ENCODE measurements at regions not wholly inside any gene's neighbourhood (a gene's known extent, or its start where the extent isn't known, plus 50 kb on each side); places are given as distances from the start of the nearest gene placed in this dataset.

- no peaks in the 10 kb centered on the region for H3K27me3 ChIP-seq (ENCODE audit: insufficient read depth, low read length, poor library complexity)
- H3K4me1 ChIP-seq (ENCODE audit: insufficient read depth, low read length): no peaks in the 10 kb centered on the region
- ATAC-seq (ENCODE audit: insufficient read depth, low read depth) (no peak), DNase-seq (no peak)
- H3K9ac ChIP-seq (ENCODE audit: low read depth, low read length): no peak overlapping the region
- H3K9me3 ChIP-seq (ENCODE audit: insufficient read depth, low read length, severe bottlenecking): no peaks in the 10 kb centered on the region
- H3K36me3 ChIP-seq (ENCODE audit: insufficient read depth, low read length): no peaks in the 10 kb centered on the region
- no peak overlapping the region for H3K27ac ChIP-seq (ENCODE audit: low read length)
- H2AFZ ChIP-seq (ENCODE audit: low read depth, low read length): no peak overlapping the region
- no peaks in the 10 kb centered on the region for H3K79me2 ChIP-seq (ENCODE audit: insufficient read depth, low read length)
- no peak overlapping the region for H3K4me2 ChIP-seq (ENCODE audit: insufficient read depth, low read length)
- H4K20me1 ChIP-seq (ENCODE audit: insufficient read depth, low read length): no peaks in the 10 kb centered on the region
- no peak for TF ChIP-seq EZH2 (IDR thresholded peaks at IDR 0.05; ENCODE audit: borderline replicate concordance, low read depth, low read length, severe bottlenecking)
- TF ChIP-seq CTCF (IDR thresholded peaks at IDR 0.05; ENCODE audit: borderline replicate concordance, extremely low read depth, low read length, poor library complexity, severe bottlenecking): no peak
- H3K4me3 ChIP-seq (ENCODE audit: low read depth in 1 of 2, low read length in 2 of 2): no peak overlapping the region
Measured at GRCh38 chr3:187491371-187491770, 123.2 kb downstream of the RTP4 start.

- no peak overlapping the region for H3K27ac ChIP-seq (ENCODE audit: low read length)
- no peaks in the 10 kb centered on the region for H3K9me3 ChIP-seq (ENCODE audit: insufficient read depth, low read length, severe bottlenecking)
- H3K4me2 ChIP-seq (ENCODE audit: insufficient read depth, low read length): no peak overlapping the region
- H3K36me3 ChIP-seq (ENCODE audit: insufficient read depth, low read length): no peaks in the 10 kb centered on the region
- H2AFZ ChIP-seq (ENCODE audit: low read depth, low read length): no peak overlapping the region
- DNase-seq: no peak
- H3K27me3 ChIP-seq (ENCODE audit: insufficient read depth, low read length, poor library complexity): peaks cover 3% of the 10 kb centered on the region
- no peak overlapping the region for H3K9ac ChIP-seq (ENCODE audit: low read depth, low read length)
- no peaks in the 10 kb centered on the region for H3K4me1 ChIP-seq (ENCODE audit: insufficient read depth, low read length)
- H4K20me1 ChIP-seq (ENCODE audit: insufficient read depth, low read length): no peaks in the 10 kb centered on the region
- H3K4me3 ChIP-seq (ENCODE audit: low read depth in 1 of 2, low read length in 2 of 2): no peak overlapping the region
- H3K79me2 ChIP-seq (ENCODE audit: insufficient read depth, low read length): no peaks in the 10 kb centered on the region
- ATAC-seq (ENCODE audit: insufficient read depth, low read depth): no peak
- TF ChIP-seq CTCF (IDR thresholded peaks at IDR 0.05; ENCODE audit: borderline replicate concordance, extremely low read depth, low read length, poor library complexity, severe bottlenecking): no peak
- no peak for TF ChIP-seq EZH2 (IDR thresholded peaks at IDR 0.05; ENCODE audit: borderline replicate concordance, low read depth, low read length, severe bottlenecking)
Measured at GRCh38 chr3:187490366-187490765, 122.2 kb downstream of the RTP4 start.

GRCh38 chr3:187484547-187485295 lies 116.5 kb downstream of the RTP4 start:
- Histone ChIP-seq H4K20me1 (ENCODE audit: insufficient read depth, low read length) (no peaks in the 10 kb centered on the region), H3K27me3 (ENCODE audit: insufficient read depth, low read length, poor library complexity) (peaks cover 3% of the 10 kb centered on the region), H2AFZ (ENCODE audit: low read depth, low read length) (no peak overlapping the region), H3K4me1 (ENCODE audit: insufficient read depth, low read length) (no peaks in the 10 kb centered on the region), H3K9me3 (ENCODE audit: insufficient read depth, low read length, severe bottlenecking) (no peaks in the 10 kb centered on the region), H3K9ac (ENCODE audit: low read depth, low read length) (no peak overlapping the region), H3K4me3 (ENCODE audit: low read depth in 1 of 2, low read length in 2 of 2) (no peak overlapping the region), H3K79me2 (ENCODE audit: insufficient read depth, low read length) (no peaks in the 10 kb centered on the region), H3K4me2 (ENCODE audit: insufficient read depth, low read length) (no peak overlapping the region), H3K27ac (ENCODE audit: low read length) (no peak overlapping the region), H3K36me3 (ENCODE audit: insufficient read depth, low read length) (no peaks in the 10 kb centered on the region)
- TF ChIP-seq CTCF (IDR thresholded peaks at IDR 0.05; ENCODE audit: borderline replicate concordance, extremely low read depth, low read length, poor library complexity, severe bottlenecking) (no peak), EZH2 (IDR thresholded peaks at IDR 0.05; ENCODE audit: borderline replicate concordance, low read depth, low read length, severe bottlenecking) (no peak)
- DNase-seq (no peak), ATAC-seq (ENCODE audit: insufficient read depth, low read depth) (no peak)

Data from DND-41 (cell line).